ENCODE measurements at regions not wholly inside any gene's neighbourhood (a gene's known extent, or its start where the extent isn't known, plus 50 kb on each side); places are given as distances from the start of the nearest gene placed in this dataset.
"Not testable (repeated sequence)": the region's sequence is repeated elsewhere in the genome, so short reads cannot be mapped to it uniquely, and the experiment has no call there.

GRCh38 chr10:124324856-124325632, 93.7 kb downstream of the OAT start:
- no peak for DNase-seq (ENCODE audit: extremely low read depth in 1 of 2, low read depth in 1 of 2)

DNA sequence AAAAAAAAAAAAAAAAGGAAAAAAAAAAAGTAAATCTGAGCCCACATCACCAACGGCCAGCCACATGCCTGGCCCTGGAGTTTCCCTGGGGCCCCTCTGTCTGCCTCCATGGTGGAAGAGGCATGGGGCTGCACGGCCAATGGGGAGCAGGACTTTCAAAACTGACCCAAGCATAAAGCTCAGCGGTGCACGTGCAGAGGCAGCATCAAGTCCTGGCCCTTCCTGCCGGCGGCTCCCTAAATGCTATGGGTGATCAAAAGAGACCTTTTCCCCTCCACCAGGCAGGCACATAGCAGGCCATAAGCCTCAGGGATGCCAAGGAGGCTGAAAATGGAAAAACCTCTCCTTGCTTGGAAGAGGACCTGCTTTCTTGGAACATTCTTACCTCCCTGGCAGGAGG, 94.3 kb downstream of the OAT start:
- DNase-seq (ENCODE audit: extremely low read depth in 1 of 2, low read depth in 1 of 2): no peak

DNA sequence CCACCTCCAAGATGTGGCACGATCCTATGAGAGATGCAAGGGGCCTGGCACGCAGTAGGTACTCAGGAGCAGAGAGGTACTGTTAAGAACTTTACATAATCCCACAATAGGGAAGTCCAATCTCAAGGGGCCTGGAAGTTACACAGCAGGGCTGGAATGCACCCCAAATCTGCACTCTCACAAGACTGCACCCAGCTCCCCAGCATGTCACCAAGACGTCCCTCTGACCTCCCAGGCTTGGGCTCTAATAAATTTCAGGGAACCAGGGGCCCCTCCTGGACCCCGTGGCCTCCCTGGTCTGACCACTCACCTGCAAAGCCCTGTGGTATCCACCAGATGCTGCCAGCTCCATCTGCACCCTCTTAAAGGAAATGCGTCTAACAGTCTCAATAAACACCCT, 94.9 kb downstream of the OAT start:
- no peak for DNase-seq (ENCODE audit: extremely low read depth in 1 of 2, low read depth in 1 of 2)

DNA sequence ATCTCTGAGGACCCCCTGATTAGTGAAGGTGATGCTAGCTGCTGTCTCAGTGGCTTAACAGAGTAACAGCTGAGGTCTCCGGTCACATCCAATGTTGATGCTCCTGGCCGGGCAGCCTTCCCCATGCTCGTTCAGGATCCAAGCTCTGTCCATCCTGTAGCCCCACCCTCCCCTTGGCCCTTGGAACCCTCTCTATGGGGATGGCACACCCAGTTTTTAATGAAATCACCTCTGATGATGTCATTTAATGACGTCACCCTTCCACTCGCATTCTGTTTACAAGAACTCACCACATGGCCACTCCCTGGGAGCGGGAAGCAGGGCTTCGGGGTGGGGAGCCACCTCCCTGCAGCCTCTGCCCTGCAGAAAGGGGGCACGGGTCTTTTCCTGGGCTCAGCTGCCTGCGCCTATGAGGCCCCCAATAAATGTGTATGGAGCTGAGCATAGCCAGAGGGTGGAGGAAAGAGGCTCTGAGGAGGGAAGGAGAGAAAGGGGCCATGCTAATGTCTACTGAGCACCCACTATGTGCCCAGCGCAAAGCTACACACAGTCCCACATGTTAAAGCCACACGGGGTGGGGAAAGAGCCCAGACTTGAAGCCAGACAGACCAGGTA, 95.5 kb downstream of the OAT start:
- no peak for DNase-seq (ENCODE audit: extremely low read depth in 1 of 2, low read depth in 1 of 2)

DNA sequence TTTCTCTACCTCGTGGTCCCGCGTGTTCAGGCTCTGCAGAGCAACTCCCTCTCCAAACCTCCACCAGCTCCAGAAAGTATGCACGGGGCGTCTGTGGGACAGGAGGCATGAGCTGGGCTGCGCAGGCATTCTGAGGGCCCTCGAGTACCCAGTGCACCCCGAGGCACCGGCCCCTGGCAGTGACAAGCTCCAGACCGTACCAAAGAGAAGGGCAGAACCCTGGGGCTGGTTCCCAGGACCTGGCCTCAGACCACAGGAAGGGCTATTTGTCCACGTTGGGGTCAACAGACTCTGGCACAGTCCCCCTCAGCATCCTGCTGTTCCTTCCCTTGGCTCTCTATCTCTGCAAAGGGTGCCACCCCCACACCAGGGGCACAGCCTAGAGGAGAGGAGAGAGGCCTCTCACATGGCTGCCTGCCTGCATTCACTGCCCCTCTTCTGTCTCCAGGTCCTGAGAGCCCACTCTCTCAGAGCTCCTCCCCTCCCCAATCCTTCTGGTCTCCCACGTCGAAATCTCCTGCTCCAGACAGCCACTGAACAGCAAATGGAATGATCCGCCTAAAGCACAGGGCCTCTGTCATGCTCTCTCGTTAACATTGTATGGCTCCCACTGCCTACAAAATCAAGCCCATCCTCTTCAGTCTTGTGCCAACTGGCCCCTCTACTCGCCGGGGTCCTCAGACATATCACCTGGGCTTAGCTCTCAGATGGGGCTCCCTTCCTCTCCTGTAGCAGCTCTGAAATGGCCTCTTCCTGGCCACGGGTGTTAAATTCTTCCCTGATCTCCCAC, 96.3 kb downstream of the OAT start:
- DNase-seq (ENCODE audit: extremely low read depth in 1 of 2, low read depth in 1 of 2): no peak

DNA sequence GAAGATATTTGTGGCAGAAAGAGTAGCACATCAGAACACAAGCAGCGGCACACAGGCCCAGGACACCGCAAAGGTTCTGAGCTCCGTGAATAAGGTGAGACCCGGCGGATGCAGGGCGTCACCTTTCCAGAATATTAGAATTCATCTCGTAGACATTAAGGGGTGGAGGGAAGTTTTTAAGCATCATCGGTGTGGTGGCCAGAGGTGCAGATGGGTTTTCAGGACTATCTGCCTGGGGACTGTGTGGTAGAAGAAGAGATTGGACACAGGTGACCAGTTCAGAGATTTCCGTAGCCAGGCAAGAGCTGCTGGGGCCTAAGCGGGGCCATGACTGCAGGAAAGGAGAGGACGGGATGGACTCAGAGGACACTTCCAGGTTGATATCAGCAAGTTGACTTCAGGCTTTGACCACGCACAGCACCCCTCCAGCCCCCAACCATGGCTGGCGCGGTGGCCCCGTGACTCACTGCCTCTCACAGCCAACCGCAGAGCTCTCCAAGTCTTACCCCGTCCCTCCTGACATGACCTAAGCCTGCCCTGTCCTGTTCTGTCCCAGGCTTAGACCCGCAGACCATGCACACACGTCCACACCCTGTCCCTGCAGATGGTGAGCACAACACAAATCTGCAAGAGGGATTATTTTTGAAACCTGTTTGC, 97.2 kb downstream of the OAT start:
- no peak for DNase-seq (ENCODE audit: extremely low read depth in 1 of 2, low read depth in 1 of 2)

GRCh38 chr10:124320778-124321432, 97.8 kb downstream of the OAT start:
- no peak for DNase-seq (ENCODE audit: extremely low read depth in 1 of 2, low read depth in 1 of 2)

- no peak for DNase-seq (ENCODE audit: extremely low read depth in 1 of 2, low read depth in 1 of 2)
These were observed 98.8 kb downstream of the OAT start for GRCh38 chr10:124319926-124320391.

GRCh38 chr10:124319520-124319919, 99.2 kb downstream of the OAT start:
- not testable (repeated sequence) for DNase-seq (ENCODE audit: extremely low read depth in 1 of 2, low read depth in 1 of 2)

GRCh38 chr10:124318811-124319210, 99.9 kb downstream of the OAT start:
- no peak for DNase-seq (ENCODE audit: extremely low read depth in 1 of 2, low read depth in 1 of 2)

GRCh38 chr10:124318076-124318475, 100.6 kb downstream of the OAT start:
- DNase-seq (ENCODE audit: extremely low read depth in 1 of 2, low read depth in 1 of 2): no peak

DNA sequence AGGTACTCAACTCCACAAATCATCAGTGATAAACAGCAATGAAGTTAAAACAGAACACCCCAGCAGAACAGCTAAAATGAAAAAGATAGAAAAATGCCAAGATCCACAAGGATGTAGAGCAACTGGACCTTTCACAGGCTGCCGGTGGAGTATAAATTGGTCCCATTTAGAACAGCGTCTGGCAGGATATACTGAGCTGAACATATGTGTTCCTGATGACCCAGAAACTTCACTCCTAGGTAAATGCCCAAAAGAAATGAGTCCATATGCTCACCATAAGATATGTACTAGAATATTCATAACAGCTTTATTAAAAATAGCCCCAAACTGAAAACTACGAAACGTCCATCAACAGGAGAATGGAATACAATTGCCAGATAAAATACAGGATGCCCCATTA, 102.4 kb downstream of the OAT start:
- no peak for DNase-seq (ENCODE audit: extremely low read depth in 1 of 2, low read depth in 1 of 2)

DNA sequence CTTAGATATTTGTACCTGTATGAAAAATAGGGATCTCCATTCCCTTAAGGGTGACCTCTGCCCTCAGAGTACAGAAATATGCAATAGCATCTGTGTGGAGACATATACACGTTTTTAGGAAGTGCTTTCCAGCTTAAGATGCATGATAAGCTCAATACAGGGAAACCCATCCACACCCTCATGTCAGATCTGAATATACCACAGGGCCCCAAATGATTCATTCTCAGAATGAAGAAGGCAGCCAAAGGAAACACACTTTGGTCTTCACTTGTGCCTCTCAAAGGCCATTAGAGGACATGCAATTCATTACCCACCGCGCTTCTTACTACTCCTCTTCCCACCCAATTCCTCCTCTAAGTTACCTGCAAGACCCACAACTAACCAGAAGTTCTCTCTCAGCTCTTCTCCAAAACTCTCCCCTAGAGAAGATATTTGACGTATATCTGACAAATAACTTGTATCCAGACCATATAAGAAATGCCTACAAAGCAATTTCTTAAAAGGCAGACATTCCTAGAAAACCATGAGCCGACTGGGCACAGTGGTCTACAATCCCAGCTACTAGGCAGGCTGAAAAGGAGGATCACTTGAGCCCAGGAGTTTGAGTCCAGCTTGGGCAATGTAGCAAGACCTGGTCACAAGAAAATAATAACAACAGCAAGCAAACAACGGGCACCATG, 103.0 kb downstream of the OAT start:
- no peak for DNase-seq (ENCODE audit: extremely low read depth in 1 of 2, low read depth in 1 of 2)

- no peak for DNase-seq (ENCODE audit: extremely low read depth in 1 of 2, low read depth in 1 of 2)
These were observed 105.3 kb downstream of the OAT start for GRCh38 chr10:124313374-124313773.

GRCh38 chr10:124308811-124309210, 109.9 kb downstream of the OAT start:
- DNase-seq (ENCODE audit: extremely low read depth in 1 of 2, low read depth in 1 of 2): no peak

- DNase-seq (ENCODE audit: extremely low read depth in 1 of 2, low read depth in 1 of 2): no peak
These were observed 110.6 kb downstream of the OAT start for GRCh38 chr10:124308056-124308645.

DNA sequence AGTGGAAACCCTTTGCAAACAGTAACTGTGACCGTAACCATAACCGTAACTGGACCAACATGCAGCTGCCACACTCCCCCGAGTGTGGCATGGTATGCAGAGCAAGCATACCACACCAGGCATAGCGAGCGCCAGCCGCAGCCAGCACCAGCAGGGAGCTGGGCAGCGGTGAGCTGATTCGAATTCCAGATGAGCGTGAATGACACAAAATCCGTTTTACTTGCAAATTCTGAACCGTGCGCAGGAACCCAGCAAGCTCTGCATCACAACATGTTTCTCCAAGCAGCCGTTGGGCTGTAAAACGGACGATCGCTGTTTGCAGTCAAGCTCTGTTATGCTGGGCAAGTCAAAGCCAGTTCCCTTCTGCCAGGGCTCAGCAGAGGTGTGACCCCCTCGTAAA, 111.1 kb downstream of the OAT start:
- no peak for DNase-seq (ENCODE audit: extremely low read depth in 1 of 2, low read depth in 1 of 2)

GRCh38 chr10:124306922-124307371, 111.8 kb downstream of the OAT start:
- DNase-seq (ENCODE audit: extremely low read depth in 1 of 2, low read depth in 1 of 2): no peak

DNA sequence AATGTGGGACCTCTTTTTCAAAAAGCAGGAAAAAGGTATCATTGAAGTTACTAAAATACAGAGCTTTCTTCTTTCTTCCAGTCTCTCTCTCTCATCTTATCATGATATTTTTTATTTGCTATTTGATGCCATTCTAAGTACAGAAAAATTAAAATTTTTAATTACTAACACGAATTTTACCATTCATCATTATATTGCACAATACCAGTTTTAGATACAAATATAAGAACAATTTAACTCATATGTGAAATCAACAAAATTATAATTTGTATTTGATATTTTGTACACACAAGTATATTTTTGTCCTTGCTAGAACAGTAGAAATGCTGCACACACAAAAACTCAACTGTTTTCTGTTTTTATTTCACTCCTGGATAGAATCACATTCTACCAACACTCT, 112.2 kb downstream of the OAT start:
- DNase-seq (ENCODE audit: extremely low read depth in 1 of 2, low read depth in 1 of 2): no peak

GRCh38 chr10:124305984-124306383, 112.7 kb downstream of the OAT start:
- no peak for DNase-seq (ENCODE audit: extremely low read depth in 1 of 2, low read depth in 1 of 2)

All from activated CD8-positive, alpha-beta memory T cell treated with anti-CD3 and anti-CD28 coated beads for 1 hour (primary cell).